GM12878 (cell line): ENCODE measurements at regions not wholly inside any gene's neighbourhood (a gene's known extent, or its start where the extent isn't known, plus 50 kb on each side); places are given as distances from the start of the nearest gene placed in this dataset.

Experiments
- CTCF ChIP-seq, 3 experiments: IDR thresholded peaks in 2 of 3; conservative IDR thresholded peaks in 1 of 3; 2 replicates each; pipeline ENCODE4 v1.5.1; 2011; ENCODE audit warnings: low read depth in 3 of 3, low read length in 3 of 3, mild to moderate bottlenecking in 3 of 3, control low read depth in 2 of 3, moderate library complexity in 2 of 3, inconsistent platforms in 1 of 3, mixed read lengths in 1 of 3; ENCODE audit not compliant: control insufficient read depth in 2 of 3, insufficient read depth in 1 of 3; ENCODE audit errors: extremely low read depth in 1 of 3
- DPF2 ChIP-seq: fragments of 450-650 bp; IDR thresholded peaks from 2 replicates; pipeline ENCODE4 v1.6.1; 2017; ENCODE audit warnings: mild to moderate bottlenecking
- EP300 ChIP-seq, 2 experiments: fragments of 150-350 bp in 1 of 2; IDR thresholded peaks; 2 replicates each; pipeline ENCODE4 v1.6.1; 2011 to 2012; ENCODE audit warnings: low read depth in 2 of 2, low read length in 2 of 2, borderline replicate concordance in 1 of 2, improper control_type of control experiment in 1 of 2, inconsistent platforms in 1 of 2; ENCODE audit not compliant: control insufficient read depth in 1 of 2
- EZH2 ChIP-seq: IDR thresholded peaks from 2 replicates; pipeline ENCODE4 v1.6.1; 2012; ENCODE audit warnings: low read depth, mild to moderate bottlenecking, control low read depth, inconsistent platforms, low read length, borderline replicate concordance; ENCODE audit not compliant: control insufficient read depth
- HDGF ChIP-seq: fragments of 450-650 bp; IDR thresholded peaks from 2 replicates; pipeline ENCODE4 v1.6.1; 2016; ENCODE audit warnings: antibody characterized with exemption
- PBX3 ChIP-seq: IDR thresholded peaks from 2 replicates; pipeline ENCODE4 v1.6.1; 2011; ENCODE audit warnings: mild to moderate bottlenecking, low read depth, low read length, moderate library complexity; ENCODE audit not compliant: insufficient replicate concordance
- RAD21 ChIP-seq: IDR thresholded peaks from 2 replicates; pipeline ENCODE4 v1.6.1; 2011; ENCODE audit warnings: mild to moderate bottlenecking, low read depth, low read length, moderate library complexity; ENCODE audit not compliant: insufficient read depth
- SP1 ChIP-seq: IDR thresholded peaks from one replicate; pipeline ENCODE4 v1.6.1; 2011; ENCODE audit warnings: low read depth, low read length
- SUZ12 ChIP-seq: fragments of 200-600 bp; sonication (generic); IDR thresholded peaks from one replicate; pipeline ENCODE4 v1.6.1; 2018; ENCODE audit warnings: antibody characterized with exemption, mild to moderate bottlenecking; ENCODE audit not compliant: unreplicated experiment
- TAF1 ChIP-seq: IDR thresholded peaks from 2 replicates; pipeline ENCODE4 v1.6.1; 2011; ENCODE audit warnings: mild to moderate bottlenecking, low read depth, low read length, borderline replicate concordance

GRCh38 chr11:16669799-16670415 is 68.5 kb upstream of the C11orf58 start:
- TF ChIP-seq EZH2 (no peak), SUZ12 (no peak), TAF1 (no peak), EP300 (IDR thresholded peaks at IDR 0.05; ENCODE audit: borderline replicate concordance in 1 of 2, control insufficient read depth in 1 of 2, low read depth in 2 of 2, low read length in 2 of 2) (no peak), SP1 (no peak), DPF2 (no peak), CTCF (IDR thresholded peaks at IDR 0.05 in 2 of 3, conservative IDR thresholded peaks at IDR 0.05 in 1 of 3; ENCODE audit: control insufficient read depth in 2 of 3, extremely low read depth in 1 of 3, insufficient read depth in 1 of 3, low read depth in 3 of 3, low read length in 3 of 3) (no peak), PBX3 (no peak), HDGF (no peak), RAD21 (no peak)
